ENCODE measurements at regions not wholly inside any gene's neighbourhood (a gene's known extent, or its start where the extent isn't known, plus 50 kb on each side); places are given as distances from the start of the nearest gene placed in this dataset.

DNA sequence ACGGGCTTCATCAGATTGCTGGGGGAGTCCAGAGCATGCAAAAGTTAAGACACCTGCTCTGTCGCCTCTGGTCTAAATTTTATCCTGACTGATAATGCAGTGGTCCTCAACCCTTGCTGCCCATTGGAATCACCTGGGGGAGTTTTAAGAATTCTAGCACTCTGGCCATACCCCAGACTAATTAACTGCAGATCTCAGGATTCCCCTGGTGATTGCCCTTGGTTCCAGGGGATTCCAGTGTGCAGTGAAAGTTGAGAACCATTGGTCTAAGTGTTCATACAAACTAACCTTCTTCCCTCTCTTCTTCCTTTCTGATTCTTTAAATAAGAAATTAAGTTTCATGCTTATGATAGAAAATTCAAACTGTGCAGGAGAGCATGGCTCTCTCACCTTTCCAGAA lies 105.7 kb upstream of the MGAT5 start:
- TF ChIP-seq, protein P1, sequence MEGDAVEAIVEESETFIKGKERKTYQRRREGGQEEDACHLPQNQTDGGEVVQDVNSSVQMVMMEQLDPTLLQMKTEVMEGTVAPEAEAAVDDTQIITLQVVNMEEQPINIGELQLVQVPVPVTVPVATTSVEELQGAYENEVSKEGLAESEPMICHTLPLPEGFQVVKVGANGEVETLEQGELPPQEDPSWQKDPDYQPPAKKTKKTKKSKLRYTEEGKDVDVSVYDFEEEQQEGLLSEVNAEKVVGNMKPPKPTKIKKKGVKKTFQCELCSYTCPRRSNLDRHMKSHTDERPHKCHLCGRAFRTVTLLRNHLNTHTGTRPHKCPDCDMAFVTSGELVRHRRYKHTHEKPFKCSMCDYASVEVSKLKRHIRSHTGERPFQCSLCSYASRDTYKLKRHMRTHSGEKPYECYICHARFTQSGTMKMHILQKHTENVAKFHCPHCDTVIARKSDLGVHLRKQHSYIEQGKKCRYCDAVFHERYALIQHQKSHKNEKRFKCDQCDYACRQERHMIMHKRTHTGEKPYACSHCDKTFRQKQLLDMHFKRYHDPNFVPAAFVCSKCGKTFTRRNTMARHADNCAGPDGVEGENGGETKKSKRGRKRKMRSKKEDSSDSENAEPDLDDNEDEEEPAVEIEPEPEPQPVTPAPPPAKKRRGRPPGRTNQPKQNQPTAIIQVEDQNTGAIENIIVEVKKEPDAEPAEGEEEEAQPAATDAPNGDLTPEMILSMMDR (IDR thresholded peaks at IDR 0.05) = no peak
- TF ChIP-seq POLR2A (IDR thresholded peaks at IDR 0.05) (no peak), POLR2AphosphoS5 (IDR thresholded peaks at IDR 0.05) (no peak)
- no peak overlapping the region for H3K27ac ChIP-seq
- no peak for DNase-seq (ENCODE audit: low spot score in 2 of 2)
- H3K27me3 ChIP-seq = no peaks in the 10 kb centered on the region
- H3K4me1 ChIP-seq = no peaks in the 10 kb centered on the region
- H3K9me3 ChIP-seq = no peaks in the 10 kb centered on the region
- intact Hi-C loops (cut with DNase I; ENCODE audit: low total_unique reads) = no loop called here
- H3K4me3 ChIP-seq = no peak overlapping the region
- H3K36me3 ChIP-seq = no peaks in the 10 kb centered on the region

DNA sequence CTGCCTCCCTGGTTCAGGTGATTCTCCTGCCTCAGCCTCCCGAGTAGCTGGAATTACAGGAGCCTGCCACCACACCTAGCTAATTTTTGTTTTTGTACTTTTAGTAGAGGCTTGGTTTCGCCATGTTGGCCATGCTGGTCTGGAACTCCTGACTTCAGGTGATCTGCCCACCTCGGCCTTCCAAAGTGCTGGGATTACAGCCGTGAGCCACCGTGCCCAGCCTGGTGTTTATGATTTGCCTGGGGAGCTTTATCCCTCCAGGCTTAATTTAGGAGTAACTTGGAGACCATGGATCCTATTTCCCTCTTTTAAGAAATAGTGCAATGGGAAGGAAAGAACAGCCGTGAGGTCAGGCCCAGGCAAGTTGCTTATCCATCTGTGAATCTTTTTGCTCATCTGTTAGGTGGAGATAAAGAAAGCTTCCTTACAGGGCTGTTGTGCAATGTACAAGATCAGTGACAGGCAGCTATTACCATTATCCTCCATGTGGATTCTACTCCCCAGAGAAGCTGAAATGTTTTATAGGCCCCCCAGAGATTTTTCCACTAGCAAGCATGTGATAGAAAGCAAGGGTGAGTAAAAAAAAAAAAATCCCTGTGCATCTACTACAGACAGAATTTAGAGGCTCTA lies 104.9 kb upstream of the MGAT5 start:
- no peak for TF ChIP-seq POLR2A (IDR thresholded peaks at IDR 0.05)
- TF ChIP-seq, protein P1 (IDR thresholded peaks at IDR 0.05) = no peak
- no peak for TF ChIP-seq POLR2AphosphoS5 (IDR thresholded peaks at IDR 0.05)
- DNase-seq (ENCODE audit: low spot score in 2 of 2) = no peak
- no peaks in the 10 kb centered on the region for H3K27me3 ChIP-seq
- H3K9me3 ChIP-seq = no peaks in the 10 kb centered on the region
- no peak overlapping the region for H3K27ac ChIP-seq
- no peak overlapping the region for H3K4me3 ChIP-seq
- intact Hi-C loops (cut with DNase I; ENCODE audit: low total_unique reads) = no loop called here
- no peaks in the 10 kb centered on the region for H3K4me1 ChIP-seq
- no peaks in the 10 kb centered on the region for H3K36me3 ChIP-seq

DNA sequence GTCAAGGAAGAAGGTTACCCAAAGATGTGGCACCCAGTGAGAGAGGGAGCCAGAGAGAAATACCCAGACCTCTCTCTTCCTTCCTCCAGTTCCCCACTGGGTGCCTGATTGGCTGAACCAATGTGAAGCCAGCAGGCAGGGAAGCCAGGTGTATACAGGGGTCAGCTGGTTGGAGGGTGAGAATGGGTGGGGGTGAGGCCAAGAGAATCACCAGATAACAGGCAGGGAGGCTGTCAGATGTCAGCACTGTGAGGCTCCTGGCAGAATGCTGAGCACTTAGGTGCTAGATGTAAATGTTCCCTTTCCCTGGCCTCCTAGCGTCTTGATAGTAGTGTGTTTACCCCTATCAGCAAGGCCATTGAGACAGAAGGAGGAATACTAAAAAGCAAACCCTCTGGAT lies 104.0 kb upstream of the MGAT5 start:
- TF ChIP-seq POLR2A (IDR thresholded peaks at IDR 0.05) (no peak), POLR2AphosphoS5 (IDR thresholded peaks at IDR 0.05) (no peak)
- TF ChIP-seq, protein P1 (IDR thresholded peaks at IDR 0.05) = no peak
- Histone ChIP-seq H3K4me3 (no peak overlapping the region), H3K9me3 (no peaks in the 10 kb centered on the region), H3K36me3 (no peaks in the 10 kb centered on the region), H3K4me1 (no peaks in the 10 kb centered on the region), H3K27me3 (no peaks in the 10 kb centered on the region), H3K27ac (no peak overlapping the region)
- no peak for DNase-seq (ENCODE audit: low spot score in 2 of 2)
- intact Hi-C loops (cut with DNase I; ENCODE audit: low total_unique reads) = no loop called here

DNA sequence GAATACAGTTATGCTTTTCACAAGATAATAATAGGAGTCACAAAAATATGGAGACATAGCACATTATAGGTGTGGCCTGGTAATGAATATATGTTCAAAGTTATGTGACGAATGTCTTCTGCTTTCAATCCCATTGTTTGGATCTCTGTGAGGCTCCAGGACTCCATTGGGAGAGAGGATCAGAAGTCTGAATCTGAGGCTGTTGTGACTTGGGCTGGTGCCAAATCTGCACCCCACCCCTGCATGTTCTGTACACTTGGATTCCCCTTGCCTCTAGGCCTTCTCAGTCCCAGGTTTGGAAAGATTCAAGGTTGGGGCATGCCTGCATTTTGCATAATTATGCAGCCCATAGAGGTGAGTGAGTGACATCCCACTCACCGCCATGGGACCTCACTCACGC lies 103.1 kb upstream of the MGAT5 start:
- no peaks in the 10 kb centered on the region for H3K4me1 ChIP-seq
- no peaks in the 10 kb centered on the region for H3K36me3 ChIP-seq
- no peaks in the 10 kb centered on the region for H3K9me3 ChIP-seq
- no peak overlapping the region for H3K4me3 ChIP-seq
- no peaks in the 10 kb centered on the region for H3K27me3 ChIP-seq
- no peak for TF ChIP-seq POLR2AphosphoS5 (IDR thresholded peaks at IDR 0.05)
- TF ChIP-seq POLR2A (IDR thresholded peaks at IDR 0.05) = no peak
- TF ChIP-seq, protein P1 (IDR thresholded peaks at IDR 0.05) = no peak
- H3K27ac ChIP-seq = no peak overlapping the region
- intact Hi-C loops (cut with DNase I; ENCODE audit: low total_unique reads) = no loop called here
- no peak for DNase-seq (ENCODE audit: low spot score in 2 of 2)

DNA sequence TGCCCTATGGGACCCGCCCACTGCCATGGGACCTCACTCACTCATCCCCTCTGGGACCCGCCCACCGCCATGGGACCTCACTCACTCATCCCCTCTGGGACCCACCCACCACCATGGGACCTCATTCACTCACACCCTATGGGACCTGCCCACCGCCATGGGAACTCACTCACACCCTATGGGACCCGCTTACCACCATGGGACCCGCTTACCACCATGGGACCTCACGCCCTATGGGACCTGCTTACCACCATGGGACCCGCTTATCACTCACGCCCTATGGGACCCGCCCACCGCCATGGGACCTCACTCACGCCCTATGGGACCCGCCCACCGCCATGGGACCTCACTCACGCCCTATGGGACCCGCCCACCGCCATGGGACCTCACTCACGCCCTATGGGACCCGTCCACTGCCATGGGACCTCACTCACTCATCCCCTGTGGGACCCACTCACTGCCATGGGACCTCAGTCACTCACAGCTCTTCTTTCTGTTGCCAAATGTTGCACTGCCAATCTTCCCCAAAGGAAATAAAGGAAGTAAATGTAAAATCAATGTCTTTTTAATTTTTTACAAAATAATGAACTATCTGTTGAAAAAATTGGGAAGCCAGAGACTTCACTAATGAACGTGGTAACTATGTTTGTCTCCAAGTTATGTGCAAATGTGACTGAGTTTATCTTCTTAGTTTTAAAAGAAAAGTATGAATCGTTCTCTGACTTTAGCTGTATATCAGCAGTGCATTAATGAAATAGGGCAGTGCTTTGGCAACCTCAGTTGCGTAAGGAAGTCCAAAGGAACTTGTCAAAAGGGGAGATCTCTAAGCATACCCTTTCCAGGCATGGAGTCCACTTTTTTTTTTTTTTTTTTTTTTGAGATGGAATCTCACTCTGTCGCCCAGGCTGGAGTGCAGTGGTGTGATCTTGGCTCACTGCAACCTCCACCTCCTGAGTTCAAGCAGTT lies 101.5 kb upstream of the MGAT5 start:
- Histone ChIP-seq H3K9me3 (no peaks in the 10 kb centered on the region), H3K36me3 (no peaks in the 10 kb centered on the region), H3K27me3 (no peaks in the 10 kb centered on the region), H3K4me1 (no peaks in the 10 kb centered on the region), H3K4me3 (no peak overlapping the region), H3K27ac (no peak overlapping the region)
- intact Hi-C loops (cut with DNase I; ENCODE audit: low total_unique reads) = no loop called here
- TF ChIP-seq POLR2AphosphoS5 (IDR thresholded peaks at IDR 0.05) (no peak), POLR2A (IDR thresholded peaks at IDR 0.05) (no peak)
- TF ChIP-seq, protein P1 (IDR thresholded peaks at IDR 0.05) = no peak
- DNase-seq (ENCODE audit: low spot score in 2 of 2) = no peak
